NCI-H1694 (cell line): ENCODE measurements at regions not wholly inside any gene's neighbourhood (a gene's known extent, or its start where the extent isn't known, plus 50 kb on each side); places are given as distances from the start of the nearest gene placed in this dataset.

Experiments used
- DNase-seq: peaks from one replicate; lab custom pipeline; 2025; lab: John Stamatoyannopoulos, UW

- DNase-seq, result no peak
Measured at GRCh38 chr3:194805546-194805945, 119.9 kb downstream of the FAM43A start.

GRCh38 chr3:194806991-194807630, 121.4 kb downstream of the FAM43A start:
- no peak for DNase-seq

DNA sequence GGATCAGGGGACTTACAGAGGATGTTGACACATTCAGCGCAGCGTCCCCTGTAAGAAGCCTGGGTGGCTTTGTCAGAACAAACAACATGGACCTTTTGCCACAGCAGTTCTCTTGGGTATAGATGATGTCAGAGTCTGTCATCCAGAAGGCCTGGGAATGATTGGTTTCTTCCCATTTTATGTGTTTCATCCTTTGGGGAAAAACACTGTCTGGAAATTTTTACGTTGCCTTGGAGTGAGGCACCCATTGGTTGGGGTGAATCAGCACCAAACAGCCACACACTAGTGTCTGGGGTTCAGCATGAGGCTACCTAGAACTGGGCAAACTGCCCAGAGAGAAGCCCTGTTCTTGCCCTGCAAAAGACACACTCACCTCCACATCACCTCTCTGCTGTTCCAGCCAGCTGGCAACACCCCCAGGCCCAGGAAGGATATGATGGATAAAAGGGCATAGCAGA, 123.0 kb downstream of the FAM43A start:
- DNase-seq, result no peak

GRCh38 chr3:194809382-194809781, 123.7 kb downstream of the FAM43A start:
- no peak for DNase-seq

- DNase-seq, result no peak
Measured at GRCh38 chr3:194810076-194810475, 124.4 kb downstream of the FAM43A start.

DNA sequence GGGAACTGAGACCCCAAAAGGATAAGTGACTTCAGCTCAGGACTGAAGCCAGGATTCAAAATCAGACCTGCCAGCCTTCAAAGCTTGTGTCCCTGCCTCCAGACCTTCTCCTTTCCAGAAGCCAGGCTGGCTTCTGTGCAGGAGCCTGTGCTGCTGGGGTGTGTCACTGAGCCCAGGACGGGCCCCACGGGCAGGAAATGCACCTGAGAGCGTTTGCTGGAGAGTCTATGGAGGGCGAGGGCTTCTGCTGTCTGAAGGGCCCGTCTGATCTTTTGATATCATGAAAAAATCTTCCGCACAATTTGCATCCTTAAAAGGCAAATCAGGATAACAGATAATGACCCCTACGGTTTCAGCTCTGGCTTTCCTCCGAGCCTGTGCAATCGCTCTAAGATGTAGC, 125.4 kb downstream of the FAM43A start:
- DNase-seq, result no peak

GRCh38 chr3:194812176-194812575, 126.5 kb downstream of the FAM43A start:
- DNase-seq, result no peak

GRCh38 chr3:194814878-194815357, 129.2 kb downstream of the FAM43A start:
- DNase-seq, result no peak

- no peak for DNase-seq
Measured at GRCh38 chr3:194816748-194817591, 131.3 kb downstream of the FAM43A start.

DNA sequence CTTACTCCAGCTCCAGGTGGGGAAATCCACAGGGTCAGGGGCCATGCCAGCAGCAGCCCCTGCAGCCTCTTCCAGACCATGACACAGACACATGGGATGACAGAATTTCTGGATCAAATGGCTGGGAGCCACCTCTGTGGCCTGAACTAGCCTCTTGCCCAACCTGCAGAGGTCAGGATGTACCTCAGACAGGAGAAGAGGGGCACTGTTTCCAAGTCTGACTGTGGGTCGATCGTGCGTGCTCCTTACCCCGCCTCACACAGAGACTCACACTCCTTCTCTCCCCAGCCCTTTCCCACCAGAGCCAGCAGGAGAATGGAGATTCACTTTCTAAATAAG, 131.9 kb downstream of the FAM43A start:
- DNase-seq, result no peak

GRCh38 chr3:194817936-194818335, 132.3 kb downstream of the FAM43A start:
- no peak for DNase-seq

GRCh38 chr3:194824100-194824499, 138.4 kb downstream of the FAM43A start:
- DNase-seq, result no peak

GRCh38 chr3:194824701-194825111, 139.0 kb downstream of the FAM43A start:
- no peak for DNase-seq

DNA sequence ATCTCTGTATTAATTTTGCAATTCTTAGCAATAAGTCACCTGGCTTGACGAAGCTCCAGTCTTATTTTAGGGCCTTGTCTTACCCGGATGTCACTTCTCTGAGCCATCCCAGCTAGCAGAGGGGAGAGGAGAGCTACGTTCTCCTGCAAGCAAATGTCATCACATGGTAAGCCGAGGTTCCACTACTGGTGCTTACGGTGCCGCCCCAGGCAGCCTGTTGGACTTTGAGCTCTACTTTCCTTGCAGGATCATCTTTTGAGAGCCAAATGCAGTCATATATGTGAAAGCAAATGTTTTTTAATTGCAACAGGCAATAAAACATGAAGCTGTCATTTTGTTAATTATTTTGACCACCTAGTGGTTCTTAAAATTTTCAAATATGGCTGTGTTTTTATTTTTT, 140.9 kb downstream of the FAM43A start:
- DNase-seq, result no peak

DNA sequence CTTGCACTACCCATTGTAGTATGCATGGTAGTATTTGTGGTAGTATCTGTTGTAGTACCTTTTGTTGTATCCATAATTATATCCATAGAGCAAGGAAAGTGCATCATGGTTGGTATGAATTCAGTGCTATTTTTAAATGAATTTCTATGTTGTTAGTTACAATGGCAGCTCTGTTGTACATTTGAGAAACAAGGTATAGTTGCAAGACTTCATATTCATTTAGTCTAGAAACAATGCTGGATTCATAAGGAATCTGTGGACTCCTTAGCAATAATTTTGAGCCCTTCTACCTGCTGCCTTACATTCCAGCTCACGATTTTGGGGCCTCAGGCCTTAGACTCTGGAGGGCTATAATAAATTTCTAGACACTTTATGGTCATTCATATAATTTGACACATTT, 141.8 kb downstream of the FAM43A start:
- no peak for DNase-seq

DNA sequence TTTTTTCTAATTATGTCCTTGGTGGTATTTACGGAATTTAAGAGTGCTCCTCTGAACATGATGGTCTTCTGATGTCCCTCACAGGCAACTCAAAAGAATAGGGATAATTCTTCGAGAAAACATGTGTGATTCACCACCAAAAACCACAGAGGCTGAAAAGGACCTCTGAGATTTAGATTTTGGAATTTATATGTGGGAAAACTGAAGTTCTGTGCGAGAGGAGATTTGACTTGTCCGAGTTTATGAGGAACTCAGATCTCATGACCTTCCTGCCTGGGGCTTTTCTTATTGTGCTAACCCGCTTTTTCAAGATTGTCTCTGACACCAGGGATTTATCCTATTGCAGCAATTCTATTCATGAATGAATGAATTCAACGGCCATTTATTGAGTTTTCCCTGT, 142.4 kb downstream of the FAM43A start:
- DNase-seq, result no peak

DNA sequence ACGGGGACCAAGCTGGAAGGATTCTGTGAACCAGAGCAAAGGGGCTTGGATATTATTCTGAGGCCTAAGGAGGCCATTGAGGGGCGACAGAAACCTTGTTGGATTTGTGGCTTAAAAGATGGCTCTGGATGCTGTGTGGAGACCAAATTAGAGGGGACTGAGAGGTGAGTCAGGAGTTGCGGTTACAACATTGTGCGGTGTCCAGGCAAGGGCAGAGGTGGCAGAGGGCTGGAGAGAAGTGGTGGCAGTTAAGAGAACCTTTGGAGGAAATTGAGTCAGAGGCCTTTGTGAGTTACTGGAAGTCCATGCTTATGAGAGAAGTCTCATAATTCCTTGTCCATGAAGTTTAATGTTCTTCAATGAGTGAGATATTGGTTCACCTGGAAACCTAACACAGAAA, 143.2 kb downstream of the FAM43A start:
- no peak for DNase-seq

GRCh38 chr3:194830401-194830800, 144.7 kb downstream of the FAM43A start:
- no peak for DNase-seq

- no peak for DNase-seq
Measured at GRCh38 chr3:194830978-194831377, 145.3 kb downstream of the FAM43A start.

- DNase-seq, result no peak
Measured at GRCh38 chr3:194832346-194833104, 146.8 kb downstream of the FAM43A start.

DNA sequence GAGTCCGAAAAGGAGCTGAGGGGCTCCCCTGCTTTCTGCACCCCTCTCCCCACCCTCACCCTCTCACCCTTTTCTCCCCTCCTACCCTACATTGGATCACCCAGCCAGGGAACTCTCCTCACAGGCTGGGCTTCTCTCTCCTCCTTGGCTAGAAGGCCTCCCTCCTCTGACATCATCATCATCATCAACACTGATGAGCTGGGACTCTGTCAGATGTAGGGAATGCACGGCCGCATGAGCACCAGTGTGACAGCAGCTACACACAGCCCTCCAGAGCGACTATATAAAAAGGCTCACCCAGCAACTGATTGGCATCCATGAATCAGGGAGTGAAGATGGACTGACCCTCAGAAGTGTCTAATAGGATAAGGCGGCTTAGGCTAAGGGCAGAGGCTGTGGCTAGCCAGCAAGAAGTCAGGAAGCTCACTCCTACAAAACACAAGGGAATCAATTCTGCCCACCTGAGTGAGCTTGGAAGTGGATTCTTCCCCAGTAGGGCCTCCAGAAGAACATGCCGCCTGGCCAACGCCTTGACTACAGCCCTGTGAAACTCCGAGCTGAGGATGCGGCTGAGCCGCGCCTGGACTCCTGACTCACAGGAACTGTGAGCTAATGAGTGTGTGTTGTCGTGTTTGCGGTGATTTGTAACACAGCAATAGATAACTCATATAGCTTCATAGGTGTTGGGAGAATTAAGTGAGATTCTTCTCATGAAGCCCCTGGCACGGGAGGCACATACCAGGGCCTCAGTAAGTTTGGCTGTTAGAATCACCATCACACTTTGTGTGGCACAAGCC, 147.6 kb downstream of the FAM43A start:
- DNase-seq, result no peak

GRCh38 chr3:194836661-194837060, 151.0 kb downstream of the FAM43A start:
- no peak for DNase-seq
